HepG2 (cell line): ENCODE measurements at regions not wholly inside any gene's neighbourhood (a gene's known extent, or its start where the extent isn't known, plus 50 kb on each side); places are given as distances from the start of the nearest gene placed in this dataset.

Source experiments
- CEBPB ChIP-seq: IDR thresholded peaks from 2 replicates; pipeline ENCODE4 v1.6.1; 2011; ENCODE audit warnings: low read depth, low read length, improper control_type of control experiment, borderline replicate concordance
- ELF1 ChIP-seq: sonication (generic); formaldehyde crosslinking; IDR thresholded peaks from 2 replicates; pipeline ENCODE4 v1.4.0; 2020; ENCODE audit warnings: missing genetic modification reagents
- JUND ChIP-seq: sonication (generic); formaldehyde crosslinking; IDR thresholded peaks from 2 replicates; pipeline ENCODE4 v1.8.0; 2022; ENCODE audit warnings: mild to moderate bottlenecking, missing genetic modification reagents
- NPAS2 ChIP-seq: sonication (generic); formaldehyde crosslinking; IDR thresholded peaks from 2 replicates; pipeline ENCODE4 v1.8.0; 2022; ENCODE audit warnings: mild to moderate bottlenecking, missing genetic modification reagents, borderline replicate concordance
- NR2F6 ChIP-seq, 2 experiments: IDR thresholded peaks; 2 replicates each; pipeline ENCODE4 v1.6.1; 2016; ENCODE audit warnings: antibody characterized with exemption in 1 of 2, mild to moderate bottlenecking in 1 of 2
- RARG ChIP-seq: sonication (generic); formaldehyde crosslinking; IDR thresholded peaks from 2 replicates; pipeline ENCODE4 v1.4.0; 2020; ENCODE audit warnings: low read depth, mild to moderate bottlenecking, missing genetic modification reagents
- SNAPC2 ChIP-seq: sonication (generic); formaldehyde crosslinking; IDR thresholded peaks from 2 replicates; pipeline ENCODE4 v1.8.1; 2022; ENCODE audit warnings: mild to moderate bottlenecking, missing genetic modification reagents
- TBP ChIP-seq: sonication (generic); formaldehyde crosslinking; IDR thresholded peaks from 2 replicates; pipeline ENCODE4 v1.5.0; 2020; ENCODE audit warnings: missing genetic modification reagents
- ZMYM4 ChIP-seq: sonication (generic); formaldehyde crosslinking; IDR thresholded peaks from 2 replicates; pipeline ENCODE4 v1.8.1; 2023; ENCODE audit warnings: mild to moderate bottlenecking, missing genetic modification reagents
- ZNF17 ChIP-seq: sonication (generic); formaldehyde crosslinking; IDR thresholded peaks from 2 replicates; pipeline ENCODE4 v1.5.0; 2020; ENCODE audit warnings: mild to moderate bottlenecking, missing genetic modification reagents
- ZNF550 ChIP-seq: sonication (generic); formaldehyde crosslinking; IDR thresholded peaks from 2 replicates; pipeline ENCODE4 v1.4.0; 2020; ENCODE audit warnings: mild to moderate bottlenecking, missing genetic modification reagents, borderline replicate concordance
- ZNF652 ChIP-seq: IDR thresholded peaks from 2 replicates; pipeline ENCODE4 v1.6.1; 2016; ENCODE audit warnings: low read depth, borderline replicate concordance
- ZNF773 ChIP-seq: sonication (generic); formaldehyde crosslinking; IDR thresholded peaks from 2 replicates; pipeline ENCODE4 v1.4.0; 2020; ENCODE audit warnings: missing genetic modification reagents, borderline replicate concordance
- TF ChIP-seq, protein P1 (sequence below): sonication (generic); formaldehyde crosslinking; IDR thresholded peaks from 2 replicates; pipeline ENCODE4; 2020; ENCODE audit warnings: missing genetic modification reagents, mild to moderate bottlenecking, borderline replicate concordance
- TF ChIP-seq, protein P2 (sequence below): sonication (generic); formaldehyde crosslinking; IDR thresholded peaks from 2 replicates; pipeline ENCODE4 v1.5.1; 2020; ENCODE audit warnings: mild to moderate bottlenecking, missing genetic modification reagents
- TF ChIP-seq, protein P3 (sequence below): sonication (generic); formaldehyde crosslinking; IDR thresholded peaks from 2 replicates; pipeline ENCODE4 v1.5.0; 2020; ENCODE audit warnings: missing genetic modification reagents
- TF ChIP-seq, protein P4 (sequence below): sonication (generic); formaldehyde crosslinking; IDR thresholded peaks from 2 replicates; pipeline ENCODE4 v1.4.0; 2020; ENCODE audit warnings: mild to moderate bottlenecking, missing genetic modification reagents
- TF ChIP-seq, protein P5 (sequence below): sonication (generic); formaldehyde crosslinking; conservative IDR thresholded peaks from 2 replicates; pipeline ENCODE4 v1.4.0; 2020; ENCODE audit warnings: missing genetic modification reagents

DNA sequence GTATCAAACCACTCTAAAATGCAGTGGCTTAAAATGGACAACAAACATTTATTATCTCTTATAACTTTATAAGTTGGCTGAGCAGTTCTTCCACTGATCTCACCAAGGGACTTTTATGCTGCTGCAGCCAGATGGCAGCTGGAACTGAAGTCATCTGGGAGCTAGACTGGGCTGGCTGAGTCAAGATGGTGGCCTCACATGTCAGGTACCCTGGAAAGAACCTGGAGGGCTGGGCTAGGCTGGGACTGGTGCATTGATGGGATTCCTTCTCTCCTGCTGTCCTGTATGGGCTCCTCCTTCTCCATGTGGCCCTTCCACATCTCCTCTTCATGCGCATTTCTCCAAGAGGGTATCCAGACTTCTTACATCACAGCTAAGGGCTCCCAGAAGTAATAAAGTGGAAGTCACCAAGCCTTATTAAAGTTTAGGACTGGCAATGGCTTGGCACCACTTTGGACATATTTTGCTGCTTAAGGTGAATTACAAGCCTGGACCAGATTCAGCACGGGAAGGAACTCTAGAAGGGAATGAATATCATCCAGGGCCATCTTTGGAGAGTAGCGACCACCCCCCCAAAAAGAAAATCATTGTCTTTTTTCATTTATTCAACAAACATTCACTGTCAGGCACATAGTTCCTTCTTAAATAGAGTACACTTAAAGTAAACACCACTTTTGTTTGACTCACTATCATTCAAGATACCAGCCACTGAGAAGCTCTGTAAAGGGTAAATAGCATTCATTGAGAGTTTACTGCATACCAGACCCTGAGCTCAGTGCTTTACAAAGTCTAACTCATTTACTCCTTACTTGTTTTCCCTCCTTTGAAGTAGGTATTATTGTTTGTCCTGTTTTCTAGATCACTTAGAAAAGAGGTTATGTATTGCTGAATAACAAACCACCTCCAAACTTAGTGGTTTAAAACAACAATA is 138.0 kb downstream of the ZFP36L2 start (continued):
- TF ChIP-seq, protein P1, sequence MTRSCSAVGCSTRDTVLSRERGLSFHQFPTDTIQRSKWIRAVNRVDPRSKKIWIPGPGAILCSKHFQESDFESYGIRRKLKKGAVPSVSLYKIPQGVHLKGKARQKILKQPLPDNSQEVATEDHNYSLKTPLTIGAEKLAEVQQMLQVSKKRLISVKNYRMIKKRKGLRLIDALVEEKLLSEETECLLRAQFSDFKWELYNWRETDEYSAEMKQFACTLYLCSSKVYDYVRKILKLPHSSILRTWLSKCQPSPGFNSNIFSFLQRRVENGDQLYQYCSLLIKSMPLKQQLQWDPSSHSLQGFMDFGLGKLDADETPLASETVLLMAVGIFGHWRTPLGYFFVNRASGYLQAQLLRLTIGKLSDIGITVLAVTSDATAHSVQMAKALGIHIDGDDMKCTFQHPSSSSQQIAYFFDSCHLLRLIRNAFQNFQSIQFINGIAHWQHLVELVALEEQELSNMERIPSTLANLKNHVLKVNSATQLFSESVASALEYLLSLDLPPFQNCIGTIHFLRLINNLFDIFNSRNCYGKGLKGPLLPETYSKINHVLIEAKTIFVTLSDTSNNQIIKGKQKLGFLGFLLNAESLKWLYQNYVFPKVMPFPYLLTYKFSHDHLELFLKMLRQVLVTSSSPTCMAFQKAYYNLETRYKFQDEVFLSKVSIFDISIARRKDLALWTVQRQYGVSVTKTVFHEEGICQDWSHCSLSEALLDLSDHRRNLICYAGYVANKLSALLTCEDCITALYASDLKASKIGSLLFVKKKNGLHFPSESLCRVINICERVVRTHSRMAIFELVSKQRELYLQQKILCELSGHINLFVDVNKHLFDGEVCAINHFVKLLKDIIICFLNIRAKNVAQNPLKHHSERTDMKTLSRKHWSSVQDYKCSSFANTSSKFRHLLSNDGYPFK (CRISPR knock-in tag), result no peak
- TF ChIP-seq NPAS2 (CRISPR knock-in tag) (no peak), NR2F6 (IDR thresholded peaks at IDR 0.05) (peak; percentile 72), NR2F6 (CRISPR knock-in tag; IDR thresholded peaks at IDR 0.05) (0 out of 2 replicates have a peak, but pooled peaks have one; percentile 3), ZNF17 (CRISPR knock-in tag) (no peak), CEBPB (no peak), ZNF550 (0 out of 2 replicates have a peak, but pooled peaks have one; percentile 26), RARG (CRISPR knock-in tag) (no peak), TBP (CRISPR knock-in tag) (no peak), ZNF773 (CRISPR knock-in tag) (no peak), SNAPC2 (no peak), ZNF652 (CRISPR knock-in tag) (peak; percentile 53; the same call in 1 of the 2 replicates), ELF1 (CRISPR knock-in tag) (no peak), ZMYM4 (CRISPR knock-in tag) (no peak), JUND (CRISPR knock-in tag) (no peak)
- TF ChIP-seq, protein P2, sequence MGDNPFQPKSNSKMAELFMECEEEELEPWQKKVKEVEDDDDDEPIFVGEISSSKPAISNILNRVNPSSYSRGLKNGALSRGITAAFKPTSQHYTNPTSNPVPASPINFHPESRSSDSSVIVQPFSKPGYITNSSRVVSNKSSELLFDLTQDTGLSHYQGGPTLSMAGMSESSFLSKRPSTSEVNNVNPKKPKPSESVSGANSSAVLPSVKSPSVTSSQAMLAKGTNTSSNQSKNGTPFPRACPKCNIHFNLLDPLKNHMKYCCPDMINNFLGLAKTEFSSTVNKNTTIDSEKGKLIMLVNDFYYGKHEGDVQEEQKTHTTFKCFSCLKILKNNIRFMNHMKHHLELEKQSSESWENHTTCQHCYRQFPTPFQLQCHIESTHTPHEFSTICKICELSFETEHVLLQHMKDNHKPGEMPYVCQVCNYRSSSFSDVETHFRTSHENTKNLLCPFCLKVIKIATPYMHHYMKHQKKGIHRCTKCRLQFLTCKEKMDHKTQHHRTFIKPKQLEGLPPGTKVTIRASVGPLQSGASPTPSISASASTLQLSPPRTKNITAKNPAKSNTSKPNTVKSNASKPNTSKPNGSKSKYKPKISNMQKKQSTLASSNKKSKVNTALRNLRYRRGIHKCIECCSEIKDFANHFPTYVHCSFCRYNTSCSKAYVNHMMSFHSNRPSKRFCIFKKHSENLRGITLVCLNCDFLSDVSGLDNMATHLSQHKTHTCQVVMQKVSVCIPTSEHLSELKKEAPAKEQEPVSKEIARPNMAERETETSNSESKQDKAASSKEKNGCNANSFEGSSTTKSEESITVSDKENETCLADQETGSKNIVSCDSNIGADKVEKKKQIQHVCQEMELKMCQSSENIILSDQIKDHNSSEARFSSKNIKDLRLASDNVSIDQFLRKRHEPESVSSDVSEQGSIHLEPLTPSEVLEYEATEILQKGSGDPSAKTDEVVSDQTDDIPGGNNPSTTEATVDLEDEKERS (CRISPR knock-in tag), result no peak
- TF ChIP-seq, protein P3, sequence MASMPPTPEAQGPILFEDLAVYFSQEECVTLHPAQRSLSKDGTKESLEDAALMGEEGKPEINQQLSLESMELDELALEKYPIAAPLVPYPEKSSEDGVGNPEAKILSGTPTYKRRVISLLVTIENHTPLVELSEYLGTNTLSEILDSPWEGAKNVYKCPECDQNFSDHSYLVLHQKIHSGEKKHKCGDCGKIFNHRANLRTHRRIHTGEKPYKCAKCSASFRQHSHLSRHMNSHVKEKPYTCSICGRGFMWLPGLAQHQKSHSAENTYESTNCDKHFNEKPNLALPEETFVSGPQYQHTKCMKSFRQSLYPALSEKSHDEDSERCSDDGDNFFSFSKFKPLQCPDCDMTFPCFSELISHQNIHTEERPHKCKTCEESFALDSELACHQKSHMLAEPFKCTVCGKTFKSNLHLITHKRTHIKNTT (CRISPR knock-in tag), result no peak
- TF ChIP-seq, protein P4, sequence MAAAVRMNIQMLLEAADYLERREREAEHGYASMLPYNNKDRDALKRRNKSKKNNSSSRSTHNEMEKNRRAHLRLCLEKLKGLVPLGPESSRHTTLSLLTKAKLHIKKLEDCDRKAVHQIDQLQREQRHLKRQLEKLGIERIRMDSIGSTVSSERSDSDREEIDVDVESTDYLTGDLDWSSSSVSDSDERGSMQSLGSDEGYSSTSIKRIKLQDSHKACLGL (CRISPR knock-in tag), result no peak
- TF ChIP-seq, protein P5, sequence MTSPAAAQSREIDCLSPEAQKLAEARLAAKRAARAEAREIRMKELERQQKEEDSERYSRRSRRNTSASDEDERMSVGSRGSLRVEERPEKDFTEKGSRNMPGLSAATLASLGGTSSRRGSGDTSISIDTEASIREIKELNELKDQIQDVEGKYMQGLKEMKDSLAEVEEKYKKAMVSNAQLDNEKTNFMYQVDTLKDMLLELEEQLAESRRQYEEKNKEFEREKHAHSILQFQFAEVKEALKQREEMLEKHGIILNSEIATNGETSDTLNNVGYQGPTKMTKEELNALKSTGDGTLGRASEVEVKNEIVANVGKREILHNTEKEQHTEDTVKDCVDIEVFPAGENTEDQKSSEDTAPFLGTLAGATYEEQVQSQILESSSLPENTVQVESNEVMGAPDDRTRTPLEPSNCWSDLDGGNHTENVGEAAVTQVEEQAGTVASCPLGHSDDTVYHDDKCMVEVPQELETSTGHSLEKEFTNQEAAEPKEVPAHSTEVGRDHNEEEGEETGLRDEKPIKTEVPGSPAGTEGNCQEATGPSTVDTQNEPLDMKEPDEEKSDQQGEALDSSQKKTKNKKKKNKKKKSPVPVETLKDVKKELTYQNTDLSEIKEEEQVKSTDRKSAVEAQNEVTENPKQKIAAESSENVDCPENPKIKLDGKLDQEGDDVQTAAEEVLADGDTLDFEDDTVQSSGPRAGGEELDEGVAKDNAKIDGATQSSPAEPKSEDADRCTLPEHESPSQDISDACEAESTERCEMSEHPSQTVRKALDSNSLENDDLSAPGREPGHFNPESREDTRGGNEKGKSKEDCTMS (CRISPR knock-in tag), result no peak
